Lower leg skin (tissue), 4 donors: ENCODE measurements at regions not wholly inside any gene's neighbourhood (a gene's known extent, or its start where the extent isn't known, plus 50 kb on each side); places are given as distances from the start of the nearest gene placed in this dataset.

Experiments used
- DNase-seq, 2 donors: peaks; one replicate each; pipeline ENCODE4 v3.0.0-alpha.2; 2019; ENCODE audit warnings: low spot score in 2 of 2
- H3K4me3 ChIP-seq: fragments of 200-600 bp; sonication (generic); 2 replicates; pipeline ENCODE4 v1.5.1; 2017; ENCODE audit warnings: mild to moderate bottlenecking, low read depth; ENCODE audit not compliant: poor library complexity, severe bottlenecking
- POLR2A ChIP-seq, 2 donors: fragments of 450-650 bp; IDR thresholded peaks; one replicate each; pipeline ENCODE4 v1.6.1; 2016 to 2017; ENCODE audit warnings: antibody characterized with exemption in 2 of 2, mild to moderate bottlenecking in 1 of 2, moderate library complexity in 1 of 2
- WGBS, 2 donors: methylation state at CpG; one replicate each; pipeline ENCODE4 v1.1.5; 2018; 5-methylcytosine and 5-hydroxymethylcytosine counted together
- intact Hi-C: fragments of 100-400 bp; cut with DNase I; formaldehyde crosslinking; loops from one replicate; pipeline ENCODE4 v1.15.0; 2023; ENCODE audit warnings: low total_unique reads
- TF ChIP-seq, protein P1 (sequence below), 3 donors: fragments of 450-650 bp; IDR thresholded peaks; one replicate each; pipeline ENCODE4 v1.5.1; 2016; ENCODE audit warnings: antibody characterized with exemption in 3 of 3, mild to moderate bottlenecking in 3 of 3, moderate library complexity in 2 of 3

DNA sequence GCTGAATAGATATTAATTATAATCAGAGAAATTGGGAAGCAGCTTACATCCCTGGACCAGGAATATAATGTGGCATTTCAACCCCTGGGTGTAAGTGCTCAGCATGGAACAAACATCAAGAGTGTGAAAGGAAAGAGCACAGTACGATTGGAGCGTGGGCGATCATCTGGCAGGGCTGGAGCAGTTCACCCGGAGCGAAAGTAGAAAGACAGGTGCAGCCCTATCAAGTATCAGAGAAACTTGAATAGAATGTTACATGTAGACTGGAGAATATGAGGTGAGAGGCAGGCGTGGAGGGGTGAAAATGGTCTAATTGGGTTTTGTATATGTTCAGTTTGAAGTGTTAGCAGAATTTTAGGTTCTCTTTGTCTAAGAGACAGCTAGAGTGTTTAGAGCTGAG is 303.0 kb downstream of the MDFIC start:
- TF ChIP-seq, protein P1, sequence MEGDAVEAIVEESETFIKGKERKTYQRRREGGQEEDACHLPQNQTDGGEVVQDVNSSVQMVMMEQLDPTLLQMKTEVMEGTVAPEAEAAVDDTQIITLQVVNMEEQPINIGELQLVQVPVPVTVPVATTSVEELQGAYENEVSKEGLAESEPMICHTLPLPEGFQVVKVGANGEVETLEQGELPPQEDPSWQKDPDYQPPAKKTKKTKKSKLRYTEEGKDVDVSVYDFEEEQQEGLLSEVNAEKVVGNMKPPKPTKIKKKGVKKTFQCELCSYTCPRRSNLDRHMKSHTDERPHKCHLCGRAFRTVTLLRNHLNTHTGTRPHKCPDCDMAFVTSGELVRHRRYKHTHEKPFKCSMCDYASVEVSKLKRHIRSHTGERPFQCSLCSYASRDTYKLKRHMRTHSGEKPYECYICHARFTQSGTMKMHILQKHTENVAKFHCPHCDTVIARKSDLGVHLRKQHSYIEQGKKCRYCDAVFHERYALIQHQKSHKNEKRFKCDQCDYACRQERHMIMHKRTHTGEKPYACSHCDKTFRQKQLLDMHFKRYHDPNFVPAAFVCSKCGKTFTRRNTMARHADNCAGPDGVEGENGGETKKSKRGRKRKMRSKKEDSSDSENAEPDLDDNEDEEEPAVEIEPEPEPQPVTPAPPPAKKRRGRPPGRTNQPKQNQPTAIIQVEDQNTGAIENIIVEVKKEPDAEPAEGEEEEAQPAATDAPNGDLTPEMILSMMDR (IDR thresholded peaks at IDR 0.05): no peak
- TF ChIP-seq POLR2A (IDR thresholded peaks at IDR 0.05): no peak
- 80 to 82% methylated on average over 6 of the region's 6 CpGs for WGBS, 2 donors
- no peak overlapping the region for H3K4me3 ChIP-seq
- DNase-seq: no peak
- intact Hi-C loops: no loop called here

DNA sequence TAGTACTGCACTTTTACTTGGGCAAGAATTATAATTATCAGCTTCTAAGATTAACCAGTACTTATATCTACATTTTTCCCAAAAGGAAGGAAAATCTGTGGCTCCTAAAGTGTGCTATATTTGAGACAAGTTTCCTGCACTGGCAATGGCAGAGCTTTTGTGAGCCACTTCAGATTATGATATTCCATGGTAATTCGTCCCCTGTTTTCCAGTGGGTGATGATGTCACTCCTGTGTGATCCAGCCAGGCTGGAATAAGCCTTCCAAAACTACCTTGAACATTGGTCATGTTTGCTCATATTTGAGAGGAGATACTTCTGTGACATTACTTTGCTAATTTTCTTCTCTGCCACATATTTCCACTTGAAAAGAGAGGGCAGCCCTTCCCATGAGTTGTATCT is 302.1 kb downstream of the MDFIC start:
- H3K4me3 ChIP-seq: no peak overlapping the region
- 43 to 68% methylated on average over 1 of the region's 1 CpG for WGBS, 2 donors
- intact Hi-C loops: no loop called here

GRCh38 chr7:115221456-115221855 is 299.6 kb downstream of the MDFIC start:
- H3K4me3 ChIP-seq: no peak overlapping the region
- no peak for DNase-seq
- TF ChIP-seq POLR2A (IDR thresholded peaks at IDR 0.05): no peak
- TF ChIP-seq, protein P1 (IDR thresholded peaks at IDR 0.05): no peak
- intact Hi-C loops: no loop called here

More for the DNA sequence above, 302.1 kb downstream of the MDFIC start:
- TF ChIP-seq POLR2A (IDR thresholded peaks at IDR 0.05): no peak
- TF ChIP-seq, protein P1 (IDR thresholded peaks at IDR 0.05): no peak
- DNase-seq: no peak

DNA sequence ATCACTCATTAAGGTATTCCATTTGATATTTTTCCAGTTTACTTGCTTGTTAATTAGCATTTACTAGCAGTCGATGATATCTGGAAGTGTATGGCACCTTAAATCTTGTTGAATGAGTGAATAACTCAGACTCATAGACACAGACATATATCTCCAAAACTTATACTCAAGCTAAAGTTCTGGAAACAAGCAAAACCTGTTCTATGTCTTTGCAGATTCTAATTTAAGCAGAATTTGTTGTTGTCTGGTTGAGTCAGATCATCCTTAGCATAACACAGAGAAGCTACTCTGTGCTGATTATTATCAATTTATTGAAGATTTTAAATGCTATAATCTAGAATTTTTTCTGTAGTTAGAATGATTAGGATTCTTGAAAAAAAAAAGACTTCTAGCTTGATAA is 296.2 kb downstream of the MDFIC start:
- 71 to 74% methylated on average over 1 of the region's 1 CpG for WGBS, 2 donors
- TF ChIP-seq, protein P1 (IDR thresholded peaks at IDR 0.05): no peak
- no peak for TF ChIP-seq POLR2A (IDR thresholded peaks at IDR 0.05)
- no peak overlapping the region for H3K4me3 ChIP-seq
- DNase-seq: no peak
- intact Hi-C loops: no loop called here

DNA sequence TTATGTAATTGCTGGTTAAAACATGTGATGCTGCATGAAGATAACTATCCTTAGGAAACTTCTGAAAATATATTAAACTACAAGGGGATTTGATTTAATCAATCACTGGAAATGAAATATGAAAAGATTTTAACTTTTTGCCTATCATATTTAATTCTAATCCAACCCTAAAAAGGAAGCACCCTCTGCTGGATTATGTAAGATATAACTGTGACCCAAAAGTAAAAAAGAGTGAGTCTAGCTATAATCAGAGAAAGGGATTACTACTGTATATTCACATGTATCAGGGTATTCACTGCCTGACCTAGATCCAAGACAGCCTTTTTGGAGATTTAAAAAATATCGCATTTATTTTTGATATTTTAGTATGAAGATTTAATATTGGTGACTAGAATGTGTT is 295.5 kb downstream of the MDFIC start:
- DNase-seq: no peak
- 72 to 88% methylated on average over 1 of the region's 1 CpG for WGBS, 2 donors
- TF ChIP-seq, protein P1 (IDR thresholded peaks at IDR 0.05): no peak
- no peak for TF ChIP-seq POLR2A (IDR thresholded peaks at IDR 0.05)

GRCh38 chr7:115216652-115217051 is 294.8 kb downstream of the MDFIC start:
- H3K4me3 ChIP-seq: no peak overlapping the region
- intact Hi-C loops: no loop called here
- TF ChIP-seq POLR2A (IDR thresholded peaks at IDR 0.05): no peak
- TF ChIP-seq, protein P1 (IDR thresholded peaks at IDR 0.05): no peak
- no peak for DNase-seq
- 91 to 100% methylated on average over 1 of the region's 1 CpG for WGBS, 2 donors

More for the DNA sequence above, 295.5 kb downstream of the MDFIC start:
- intact Hi-C loops: no loop called here
- no peak overlapping the region for H3K4me3 ChIP-seq
